GM10266 (cell line): ENCODE measurements at regions not wholly inside any gene's neighbourhood (a gene's known extent, or its start where the extent isn't known, plus 50 kb on each side); places are given as distances from the start of the nearest gene placed in this dataset.

ENCODE experiments used
- DNase-seq: peaks from one replicate; pipeline ENCODE4 v3.0.0; 2012; ENCODE audit errors: extremely low spot score
- TF ChIP-seq, protein P1 (sequence below): IDR thresholded peaks from 2 replicates; pipeline ENCODE4 v1.5.1; 2012; ENCODE audit warnings: mild to moderate bottlenecking, low read depth; ENCODE audit not compliant: control insufficient read depth, insufficient read depth; ENCODE audit errors: missing control alignments

DNA sequence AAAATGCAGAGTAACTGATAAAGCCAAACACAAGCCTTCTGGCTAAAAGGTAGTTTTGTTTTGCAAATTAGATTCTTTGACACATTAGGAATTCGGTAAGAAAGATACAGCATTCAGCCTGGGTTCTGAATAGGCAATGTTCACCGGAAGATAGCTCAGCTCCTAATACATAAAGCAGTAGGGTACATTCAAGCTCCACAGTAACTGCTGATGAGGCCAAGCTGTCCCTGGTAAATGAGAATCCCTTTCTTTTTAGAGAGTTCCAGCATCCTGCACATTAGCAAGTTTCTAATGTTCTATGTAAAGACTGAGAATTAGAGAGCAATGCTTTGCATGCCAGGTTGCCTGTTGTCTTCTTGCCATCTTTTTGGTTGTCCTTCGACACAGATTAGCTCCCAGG lies 316.3 kb upstream of the SLC14A2 start:
- TF ChIP-seq, protein P1, sequence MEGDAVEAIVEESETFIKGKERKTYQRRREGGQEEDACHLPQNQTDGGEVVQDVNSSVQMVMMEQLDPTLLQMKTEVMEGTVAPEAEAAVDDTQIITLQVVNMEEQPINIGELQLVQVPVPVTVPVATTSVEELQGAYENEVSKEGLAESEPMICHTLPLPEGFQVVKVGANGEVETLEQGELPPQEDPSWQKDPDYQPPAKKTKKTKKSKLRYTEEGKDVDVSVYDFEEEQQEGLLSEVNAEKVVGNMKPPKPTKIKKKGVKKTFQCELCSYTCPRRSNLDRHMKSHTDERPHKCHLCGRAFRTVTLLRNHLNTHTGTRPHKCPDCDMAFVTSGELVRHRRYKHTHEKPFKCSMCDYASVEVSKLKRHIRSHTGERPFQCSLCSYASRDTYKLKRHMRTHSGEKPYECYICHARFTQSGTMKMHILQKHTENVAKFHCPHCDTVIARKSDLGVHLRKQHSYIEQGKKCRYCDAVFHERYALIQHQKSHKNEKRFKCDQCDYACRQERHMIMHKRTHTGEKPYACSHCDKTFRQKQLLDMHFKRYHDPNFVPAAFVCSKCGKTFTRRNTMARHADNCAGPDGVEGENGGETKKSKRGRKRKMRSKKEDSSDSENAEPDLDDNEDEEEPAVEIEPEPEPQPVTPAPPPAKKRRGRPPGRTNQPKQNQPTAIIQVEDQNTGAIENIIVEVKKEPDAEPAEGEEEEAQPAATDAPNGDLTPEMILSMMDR = no peak

DNA sequence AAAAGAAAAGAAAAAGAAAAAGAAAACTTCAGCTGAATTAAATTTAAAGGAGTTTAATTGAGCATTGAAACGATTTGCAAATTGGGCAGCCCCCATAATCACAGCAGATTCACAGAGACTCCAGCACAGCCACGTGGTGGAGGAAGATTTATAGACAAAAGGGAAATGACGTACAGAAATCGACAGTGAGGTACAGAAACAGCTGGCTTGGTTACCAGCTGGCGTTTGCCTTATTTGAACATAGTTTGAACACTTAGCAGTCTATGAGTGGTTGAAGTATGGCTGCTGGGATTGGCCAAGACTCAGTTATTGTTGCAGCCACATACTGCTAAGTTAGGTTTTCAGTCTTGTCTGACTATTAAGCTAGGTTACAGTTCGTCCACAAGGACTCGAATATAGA lies 312.2 kb upstream of the SLC14A2 start:
- TF ChIP-seq, protein P1 = no peak
- no peak for DNase-seq

More for the DNA sequence above, 316.3 kb upstream of the SLC14A2 start:
- no peak for DNase-seq

DNA sequence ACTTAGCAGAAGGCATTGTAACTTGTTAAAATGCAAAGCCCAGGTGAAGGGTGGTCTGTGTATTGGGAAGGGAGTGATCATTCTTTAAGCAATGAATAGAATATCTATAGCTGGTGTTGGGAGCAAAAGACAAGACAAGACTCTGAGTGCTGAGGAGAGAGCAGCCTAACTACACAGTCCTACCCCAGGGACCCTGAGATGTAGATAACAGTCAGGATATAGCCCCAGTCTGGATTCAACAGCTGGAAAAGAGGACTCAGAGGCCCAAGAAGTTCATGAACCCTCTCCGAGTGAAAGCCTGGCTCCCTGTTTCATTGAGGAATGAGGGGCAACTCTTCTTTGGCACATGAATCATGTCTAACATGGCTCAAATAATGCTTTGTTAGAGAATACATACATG lies 310.7 kb upstream of the SLC14A2 start:
- no peak for DNase-seq
- TF ChIP-seq, protein P1 = no peak

DNA sequence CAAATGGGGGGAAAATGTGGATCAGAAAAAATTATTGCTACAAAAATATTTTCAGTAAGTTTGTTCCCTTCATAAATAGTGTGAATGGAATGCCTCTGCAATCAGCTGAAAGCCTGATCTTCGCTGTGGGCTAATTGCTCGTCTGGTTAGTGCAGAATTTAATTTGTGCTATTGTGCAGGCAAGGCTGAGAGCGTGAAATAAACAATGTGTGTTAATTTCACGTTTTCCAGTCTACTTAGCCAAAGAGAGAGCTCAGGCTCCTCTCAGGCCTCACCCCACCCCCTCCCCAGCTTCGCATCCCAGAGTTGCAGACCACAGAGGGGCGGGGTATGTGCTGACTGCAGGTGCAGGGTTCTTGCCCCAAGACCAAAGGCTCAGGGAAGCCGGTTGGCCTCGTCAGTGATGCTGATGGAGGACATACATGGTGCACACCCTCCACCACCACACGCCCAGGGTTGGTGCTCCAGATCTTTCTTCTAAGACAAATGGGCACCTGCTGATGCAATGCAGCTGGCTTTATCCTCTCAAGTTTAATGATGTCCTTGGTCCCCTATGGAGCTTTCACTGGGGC lies 302.6 kb upstream of the SLC14A2 start:
- TF ChIP-seq, protein P1 = no peak
- DNase-seq = no peak

DNA sequence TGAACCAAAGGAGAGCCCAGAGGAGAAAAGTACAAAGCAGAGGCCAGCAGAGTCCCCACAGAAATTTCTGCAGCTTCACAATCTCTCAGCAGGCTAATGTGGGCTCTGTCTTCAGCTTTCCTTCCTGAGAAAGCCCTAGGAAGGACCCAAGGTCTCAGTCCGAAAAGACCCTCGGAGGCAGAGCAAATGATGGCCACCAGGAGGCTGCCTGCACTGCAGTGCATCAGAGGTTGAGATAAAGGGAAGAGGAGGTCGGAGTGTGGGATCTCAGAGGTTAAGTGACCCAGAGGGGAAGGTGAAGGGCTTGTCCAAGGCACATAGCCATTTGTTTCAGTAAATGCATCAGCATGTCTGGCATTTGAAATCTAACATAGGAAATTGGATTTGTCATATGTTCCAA lies 299.1 kb upstream of the SLC14A2 start:
- DNase-seq = no peak
- TF ChIP-seq, protein P1 = no peak

DNA sequence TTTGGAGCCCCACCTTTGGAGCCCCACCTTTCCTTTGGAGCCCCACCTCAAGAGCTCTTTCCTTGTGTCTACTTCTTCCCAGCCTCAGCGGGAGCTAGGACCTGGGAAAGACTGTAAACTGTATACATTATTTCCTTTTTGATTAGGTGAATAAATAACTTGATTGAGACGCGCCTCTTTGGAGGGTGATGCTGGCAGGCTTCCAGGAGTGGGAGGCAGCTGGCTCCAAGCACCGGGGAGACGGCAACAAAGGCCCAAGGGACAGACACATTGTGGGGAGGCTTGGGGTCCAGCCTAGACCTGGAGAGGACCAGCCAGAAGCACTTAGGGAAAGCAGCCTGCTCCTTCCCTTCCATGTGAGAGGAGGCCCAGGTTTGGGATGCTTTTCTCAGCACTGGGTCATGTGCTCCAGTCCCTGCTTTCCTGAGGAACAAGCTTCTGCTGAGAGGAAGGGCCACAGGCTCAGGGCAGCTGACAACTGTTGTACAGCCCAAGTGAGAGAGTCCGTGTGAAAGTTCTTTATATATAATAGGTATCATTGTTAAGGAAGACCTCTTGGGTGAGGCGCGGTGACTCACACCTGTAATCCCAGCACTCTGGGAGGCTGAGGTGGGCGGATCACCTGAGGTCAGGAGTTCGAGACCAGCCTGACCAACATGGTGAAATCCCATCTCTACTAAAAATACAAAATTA lies 297.2 kb upstream of the SLC14A2 start:
- TF ChIP-seq, protein P1 = no peak
- no peak for DNase-seq

DNA sequence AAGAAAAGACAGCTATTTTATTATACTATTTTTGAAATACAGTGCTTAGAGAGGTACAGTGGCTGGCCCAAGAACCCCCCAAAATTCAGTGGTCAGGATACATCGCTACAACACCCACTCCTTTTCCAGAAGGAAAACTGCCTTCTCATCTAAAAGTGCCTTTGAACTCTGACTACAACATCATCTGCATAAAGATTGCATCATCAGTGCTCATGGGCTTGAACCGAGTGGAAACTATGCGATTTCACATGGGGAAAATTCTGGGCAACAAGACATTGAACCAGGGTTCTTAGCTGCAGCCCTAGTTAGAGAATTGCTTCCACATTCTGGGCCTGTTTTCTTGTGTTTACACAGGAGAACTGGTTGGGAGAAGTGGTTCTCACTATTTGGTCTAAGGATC lies 294.6 kb upstream of the SLC14A2 start:
- DNase-seq = no peak
- TF ChIP-seq, protein P1 = no peak
